Neural crest cell (in vitro differentiated cells): ENCODE measurements at regions not wholly inside any gene's neighbourhood (a gene's known extent, or its start where the extent isn't known, plus 50 kb on each side); places are given as distances from the start of the nearest gene placed in this dataset.

Experiments used
- DNase-seq: peaks from one replicate; pipeline ENCODE4 v3.0.0; 2021; ENCODE audit warnings: low read depth, mixed read lengths, low spot score
- H3K27ac Mint-ChIP-seq: one replicate; pipeline ENCODE4 v1.8.0; 2021; ENCODE audit warnings: mild to moderate bottlenecking, mixed read lengths; ENCODE audit not compliant: unreplicated experiment
- H3K27me3 Mint-ChIP-seq: 2 replicates; pipeline ENCODE4 v1.8.0; 2021; ENCODE audit warnings: low read depth, mild to moderate bottlenecking, mixed read lengths
- H3K36me3 Mint-ChIP-seq: 2 replicates; pipeline ENCODE4 v1.8.0; 2021; ENCODE audit warnings: low read depth, mild to moderate bottlenecking, mixed read lengths
- H3K4me1 Mint-ChIP-seq: 2 replicates; pipeline ENCODE4 v1.8.0; 2021; ENCODE audit warnings: mixed read lengths
- H3K4me3 Mint-ChIP-seq: one replicate; pipeline ENCODE4 v1.8.0; 2021; ENCODE audit warnings: mild to moderate bottlenecking, mixed read lengths
- H3K9me3 Mint-ChIP-seq: 2 replicates; pipeline ENCODE4 v1.8.0; 2021; ENCODE audit warnings: mixed read lengths
- CTCF ChIP-seq: fragments of 200-600 bp; sonication (generic); conservative IDR thresholded peaks from 2 replicates; pipeline ENCODE4 v1.5.0; 2021; ENCODE audit warnings: antibody characterized with exemption, mild to moderate bottlenecking

GRCh38 chr3:182631183-182632076 lies 161.9 kb upstream of the ATP11B start:
- no peak for TF ChIP-seq CTCF
- Mint-ChIP-seq H3K4me3 (no peak overlapping the region), H3K9me3 (no peaks in the 10 kb centered on the region), H3K36me3 (no peaks in the 10 kb centered on the region), H3K27me3 (no peaks in the 10 kb centered on the region), H3K4me1 (no peaks in the 10 kb centered on the region), H3K27ac (no peak overlapping the region)
- DNase-seq = no peak

DNA sequence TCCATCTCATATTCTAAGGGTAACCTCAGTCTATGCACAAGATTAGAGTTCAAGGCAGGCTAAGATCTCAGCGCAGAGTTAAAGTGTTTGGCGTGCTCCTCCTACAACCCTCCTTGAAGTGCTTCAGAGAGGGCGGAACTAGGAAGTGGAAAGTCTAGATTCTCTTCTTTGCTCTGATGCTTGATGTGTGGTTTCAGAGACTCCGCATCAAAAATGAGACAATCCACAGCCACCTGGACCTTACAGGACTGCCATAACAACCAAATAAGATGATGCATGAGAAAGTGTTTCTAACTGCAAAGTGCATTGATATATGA lies 161.3 kb upstream of the ATP11B start:
- no peak for DNase-seq
- H3K27me3 Mint-ChIP-seq = no peaks in the 10 kb centered on the region
- H3K36me3 Mint-ChIP-seq = no peaks in the 10 kb centered on the region
- H3K27ac Mint-ChIP-seq = no peak overlapping the region
- no peaks in the 10 kb centered on the region for H3K4me1 Mint-ChIP-seq
- no peak overlapping the region for H3K4me3 Mint-ChIP-seq
- no peaks in the 10 kb centered on the region for H3K9me3 Mint-ChIP-seq
- no peak for TF ChIP-seq CTCF

- H3K36me3 Mint-ChIP-seq = no peaks in the 10 kb centered on the region
- no peak for TF ChIP-seq CTCF
- no peaks in the 10 kb centered on the region for H3K27me3 Mint-ChIP-seq
- no peaks in the 10 kb centered on the region for H3K4me1 Mint-ChIP-seq
- DNase-seq = no peak
- H3K9me3 Mint-ChIP-seq = no peaks in the 10 kb centered on the region
- H3K4me3 Mint-ChIP-seq = no peak overlapping the region
- no peak overlapping the region for H3K27ac Mint-ChIP-seq
Measured at GRCh38 chr3:182633186-182633585, 160.1 kb upstream of the ATP11B start.

- Mint-ChIP-seq H3K9me3 (peaks cover 7% of the 10 kb centered on the region), H3K4me1 (no peaks in the 10 kb centered on the region), H3K36me3 (peaks cover 3% of the 10 kb centered on the region), H3K4me3 (no peak overlapping the region), H3K27ac (no peak overlapping the region), H3K27me3 (no peaks in the 10 kb centered on the region)
- no peak for TF ChIP-seq CTCF
- DNase-seq = no peak
Measured at GRCh38 chr3:182636646-182637045, 156.7 kb upstream of the ATP11B start.

- TF ChIP-seq CTCF = no peak
- Mint-ChIP-seq H3K4me3 (no peak overlapping the region), H3K4me1 (no peaks in the 10 kb centered on the region), H3K9me3 (peaks cover 7% of the 10 kb centered on the region), H3K27me3 (no peaks in the 10 kb centered on the region), H3K36me3 (peaks cover 3% of the 10 kb centered on the region), H3K27ac (no peak overlapping the region)
- DNase-seq = no peak
Measured at GRCh38 chr3:182637350-182638110, 155.8 kb upstream of the ATP11B start.
